HG03064 (cell line): ENCODE measurements at regions not wholly inside any gene's neighbourhood (a gene's known extent, or its start where the extent isn't known, plus 50 kb on each side); places are given as distances from the start of the nearest gene placed in this dataset.
"Not testable (repeated sequence)": the region's sequence is repeated elsewhere in the genome, so short reads cannot be mapped to it uniquely, and the experiment has no call there.

Experiments
- ATAC-seq: cut with Tn5 transposase; IDR thresholded peaks from one replicate; pipeline ENCODE4 v1.9.1; 2021; ENCODE audit warnings: low read depth; ENCODE audit not compliant: unreplicated experiment

DNA sequence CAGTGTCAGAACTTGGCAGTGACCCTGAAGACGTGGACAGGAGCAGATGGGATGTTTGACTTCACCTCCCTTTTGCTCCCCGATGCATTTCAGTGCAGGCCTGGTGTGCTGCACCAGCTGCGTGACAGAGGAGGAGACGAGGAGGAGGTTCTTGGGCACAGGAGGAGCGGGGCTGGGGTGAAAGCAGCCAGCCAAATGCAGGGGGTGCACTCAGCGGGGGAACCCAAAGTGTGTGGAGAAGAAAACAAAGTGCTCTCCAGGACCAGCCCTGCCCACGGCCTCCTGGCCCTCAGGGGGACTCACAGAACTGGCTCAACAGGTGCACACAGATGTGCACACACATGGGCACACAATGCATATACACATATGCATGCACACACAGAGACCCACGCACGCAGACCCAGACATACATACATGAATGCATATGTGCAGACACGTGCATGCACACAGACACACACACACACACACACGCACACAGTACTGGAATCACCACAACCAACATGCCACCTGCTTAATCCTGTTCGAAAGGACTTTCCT is 91.7 kb upstream of the SFSWAP start:
- no peak for ATAC-seq

DNA sequence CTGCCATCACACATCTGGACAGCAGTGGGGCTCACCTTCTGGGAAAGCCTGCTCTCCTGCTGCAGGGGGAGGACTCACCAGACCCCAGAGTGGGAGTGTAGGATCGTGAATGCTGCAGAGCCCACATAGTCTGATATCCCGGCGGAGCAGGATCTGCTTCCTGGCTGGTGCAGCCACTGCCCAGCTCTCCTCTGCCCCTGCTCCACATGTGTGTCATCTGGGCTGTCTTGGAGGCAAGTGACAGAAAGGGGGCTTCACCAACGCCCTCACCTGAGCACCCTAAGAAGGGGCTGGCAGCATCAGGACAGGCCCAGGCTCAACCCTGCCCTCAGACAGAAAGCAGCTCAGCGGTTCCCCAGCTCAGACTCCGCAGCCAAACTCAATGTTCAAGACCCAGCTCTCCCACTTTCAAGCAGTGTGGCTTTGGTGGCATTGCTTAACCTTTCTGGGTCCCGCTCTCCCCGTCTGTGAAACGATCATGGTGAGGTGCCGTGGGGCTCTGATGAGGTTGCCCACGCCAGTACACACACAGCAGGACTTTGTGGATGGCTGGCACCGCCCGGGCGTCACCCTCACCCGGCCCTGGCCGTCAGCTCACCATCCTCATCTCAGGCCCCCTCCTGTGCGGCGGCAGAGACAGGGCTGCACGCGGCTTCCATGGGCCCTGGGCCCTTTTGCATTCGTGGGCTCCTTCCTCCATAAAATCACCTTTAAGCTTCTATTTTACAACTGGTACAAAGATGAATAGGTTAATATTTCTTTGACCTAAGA is 91.0 kb upstream of the SFSWAP start:
- ATAC-seq: no peak

DNA sequence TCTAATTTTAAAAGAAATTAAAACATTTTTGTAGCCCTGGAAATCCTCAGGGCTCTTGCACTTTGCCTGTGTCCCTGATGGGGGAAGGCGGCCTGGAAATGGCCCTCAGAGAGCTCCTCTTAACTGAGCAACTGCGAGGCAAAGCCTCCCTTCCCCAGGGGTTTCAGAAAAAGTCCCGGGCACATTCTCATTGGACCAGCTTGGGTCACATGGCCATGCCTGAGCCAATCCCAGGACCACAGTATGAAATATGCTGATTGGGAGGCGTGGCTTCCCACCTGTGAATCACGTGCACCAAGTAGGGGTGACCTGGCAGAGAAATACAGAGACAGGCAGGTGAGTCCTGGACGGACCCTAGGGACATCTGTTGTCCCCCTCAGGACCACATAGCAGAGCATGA is 90.4 kb upstream of the SFSWAP start:
- no peak for ATAC-seq

DNA sequence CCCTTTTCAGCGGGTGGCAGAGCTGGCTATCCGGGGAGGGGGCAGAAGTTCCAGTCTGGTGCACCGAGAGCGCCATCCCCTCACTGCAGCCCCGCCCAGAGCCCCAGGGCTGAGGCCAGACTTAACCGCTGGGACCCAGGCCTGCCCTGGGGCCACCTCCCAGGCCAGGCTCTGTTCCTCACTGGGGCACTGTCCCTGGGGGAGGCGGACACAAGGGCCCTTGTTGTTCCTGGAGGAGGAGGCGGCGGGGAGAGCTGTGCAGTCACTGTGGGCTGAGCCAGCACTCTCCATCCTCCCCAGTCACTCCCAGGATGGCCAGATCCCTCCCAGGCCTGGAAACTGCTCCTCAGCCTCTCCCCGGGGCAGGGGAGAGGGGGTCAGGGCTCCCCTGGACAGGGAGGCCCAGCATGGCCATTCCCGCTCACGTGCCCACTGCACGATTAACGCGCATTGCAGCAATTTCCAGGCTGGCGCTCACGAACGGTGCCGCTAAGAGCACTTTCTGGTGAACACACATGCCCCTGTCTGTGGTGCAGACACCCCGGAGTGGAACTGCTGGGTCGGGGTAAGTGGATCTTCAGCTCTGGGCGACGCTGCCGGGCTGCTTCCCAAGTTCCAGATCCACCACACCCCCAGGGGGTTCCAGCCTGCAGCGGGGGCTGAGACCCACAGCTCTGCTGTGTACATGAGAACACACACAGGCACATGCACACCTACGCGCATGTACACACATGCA is 89.8 kb upstream of the SFSWAP start:
- ATAC-seq: no peak

DNA sequence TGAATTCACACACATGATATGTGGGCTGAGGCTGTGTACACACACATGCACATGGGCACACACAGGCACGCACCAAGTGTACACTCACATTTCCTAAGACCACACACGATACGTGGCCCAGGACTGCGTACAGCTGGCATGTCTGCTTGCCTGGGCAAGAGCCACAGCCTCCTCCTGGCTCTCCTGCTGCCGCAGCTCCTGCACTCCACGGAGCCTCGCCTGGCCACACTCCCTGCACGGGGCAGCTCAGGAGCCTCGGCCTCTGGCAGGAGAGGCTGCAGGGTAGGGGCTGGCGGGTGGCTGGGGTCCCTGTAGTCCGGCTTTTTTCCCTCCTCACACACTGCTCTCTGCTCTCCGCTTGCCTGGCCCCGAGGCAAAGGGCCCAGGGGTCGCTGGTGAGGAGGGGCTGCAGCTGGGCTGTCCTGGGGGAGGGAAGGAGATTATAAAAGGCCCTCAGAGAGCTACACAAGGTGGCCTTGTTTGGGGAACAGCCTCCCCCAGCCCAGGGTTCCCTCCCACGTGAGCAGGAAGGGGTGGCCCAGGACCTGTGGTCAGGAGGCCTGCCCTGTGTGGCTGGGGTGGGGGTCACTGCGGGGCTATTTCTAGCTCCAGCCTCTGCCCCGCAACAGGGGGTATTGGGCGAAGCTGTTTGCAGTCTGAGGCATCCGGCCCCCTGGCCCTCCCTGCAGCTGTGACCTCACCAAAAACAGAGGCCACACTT is 89.0 kb upstream of the SFSWAP start:
- no peak for ATAC-seq

DNA sequence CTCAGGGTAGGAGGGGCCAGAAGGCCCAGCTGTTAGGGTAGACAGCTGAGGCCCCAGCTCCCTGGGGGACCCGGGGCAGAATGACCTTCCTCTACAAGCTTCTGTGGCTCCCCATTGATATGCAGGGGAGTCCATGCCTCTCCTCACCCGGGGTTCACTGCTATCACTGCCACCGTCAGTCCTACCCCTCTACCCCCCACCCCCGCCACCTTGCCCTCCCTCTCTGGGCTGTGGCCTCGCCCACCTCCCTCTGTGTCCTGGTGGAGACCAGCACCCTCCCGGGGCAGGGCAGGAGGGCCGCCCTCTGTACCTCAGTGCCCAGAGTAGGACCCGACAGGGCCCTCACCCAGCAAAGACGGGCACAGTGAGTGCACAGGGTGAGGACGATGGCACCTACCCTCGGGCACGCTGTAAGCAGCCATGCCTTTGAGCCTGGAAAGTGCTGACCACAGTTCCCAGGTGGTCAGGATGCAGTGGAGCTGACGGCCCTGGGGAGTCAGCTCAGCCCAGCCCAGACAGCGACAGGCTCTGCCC is 88.4 kb upstream of the SFSWAP start:
- ATAC-seq: no peak

DNA sequence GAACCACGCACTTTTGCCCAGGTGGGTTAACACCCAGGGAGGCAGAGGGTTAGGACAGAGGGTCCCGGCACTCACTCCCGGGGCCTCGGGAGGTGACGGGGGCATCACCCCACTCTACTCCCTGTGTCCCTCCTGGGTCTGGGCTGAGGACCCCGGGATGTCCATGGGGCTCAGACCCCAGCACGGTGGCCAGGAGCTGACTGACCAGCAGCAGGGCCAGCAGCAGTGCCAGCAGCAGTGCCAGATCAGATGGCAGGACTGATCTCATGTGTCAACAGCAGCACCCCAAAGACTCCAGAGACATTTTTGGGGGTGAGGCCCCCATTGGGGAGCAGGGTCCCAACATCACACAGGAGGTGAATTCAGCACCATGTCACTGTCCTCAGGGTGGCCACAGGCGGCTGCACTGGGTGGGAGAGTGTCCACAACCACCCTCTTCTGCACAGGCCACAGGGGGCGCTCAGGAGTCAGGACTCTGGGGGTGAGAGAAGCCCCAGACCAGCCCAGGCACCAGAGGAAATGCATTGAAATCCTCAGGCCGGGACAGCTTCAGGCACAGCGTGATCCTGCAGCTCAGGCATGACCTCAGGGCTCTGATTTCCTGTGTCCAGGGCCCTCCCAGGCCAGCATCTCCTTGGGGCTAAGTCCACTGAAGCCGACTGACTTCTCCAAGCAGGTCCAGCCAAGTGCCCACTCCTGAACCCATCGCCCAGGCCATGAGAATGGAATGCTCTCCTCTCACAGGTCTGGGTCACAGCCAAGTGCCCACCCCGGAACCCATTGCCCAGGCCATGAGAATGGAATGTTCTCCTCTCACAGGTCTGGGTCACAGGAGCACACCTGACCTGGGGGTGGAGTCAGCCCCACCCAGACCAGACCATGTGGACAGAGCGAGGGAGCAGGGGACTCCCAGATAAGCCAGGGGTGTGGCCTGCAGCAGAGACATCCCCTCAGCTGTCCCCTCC is 87.2 kb upstream of the SFSWAP start:
- ATAC-seq: not testable (repeated sequence)

DNA sequence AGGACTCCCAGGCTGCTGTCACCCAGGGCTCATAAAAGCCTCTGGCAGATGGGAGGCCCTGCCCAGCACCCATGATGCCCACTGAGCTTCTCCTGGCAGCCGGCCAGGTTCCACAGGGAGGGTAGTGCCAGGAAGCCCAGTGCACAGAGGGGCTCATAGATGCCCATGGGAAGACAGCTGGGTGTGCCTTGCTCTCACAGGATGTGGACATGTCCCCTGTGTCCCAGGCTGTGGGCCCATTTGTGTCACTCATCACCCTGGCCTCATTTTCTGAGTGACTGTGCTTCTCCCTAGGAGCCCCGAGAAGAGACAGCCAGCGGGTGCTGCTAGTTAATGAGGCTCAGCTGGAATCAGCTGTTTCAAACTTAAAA is 86.5 kb upstream of the SFSWAP start:
- not testable (repeated sequence) for ATAC-seq

DNA sequence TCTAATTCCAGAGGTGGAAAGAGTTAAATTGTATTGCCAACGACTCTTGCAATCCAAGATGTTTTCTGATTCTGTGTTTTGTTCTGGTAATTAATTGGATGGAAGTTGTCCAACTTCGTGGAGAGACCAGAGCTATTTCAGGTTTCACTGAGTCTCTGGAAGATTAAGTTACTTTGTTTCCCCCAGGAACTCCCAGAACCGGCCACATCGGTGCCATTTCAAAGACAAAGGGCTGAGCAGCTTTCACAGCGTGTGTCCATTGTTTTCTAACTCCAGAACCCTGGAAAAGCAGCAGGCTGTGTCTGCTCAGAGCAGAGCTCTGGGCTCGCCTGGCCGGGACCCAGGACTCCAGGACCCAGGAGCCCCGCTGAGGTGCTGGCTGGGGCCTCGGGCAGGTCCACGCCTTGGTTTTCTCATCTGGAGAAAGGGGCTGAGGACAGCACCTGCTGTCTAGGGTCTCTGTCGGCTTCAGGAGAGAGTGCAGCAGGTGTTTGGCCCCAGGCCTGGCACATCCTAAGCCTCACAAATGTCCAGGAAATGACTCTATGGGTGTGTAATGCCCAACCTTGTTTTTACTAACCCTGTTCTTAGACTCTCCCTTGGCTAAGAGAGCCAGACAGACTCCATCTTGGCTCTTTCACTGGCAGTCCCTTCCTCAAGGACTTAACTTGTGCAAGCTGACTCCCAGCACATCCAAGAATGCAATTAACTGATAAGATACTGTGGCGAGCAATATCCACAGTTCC is 86.0 kb upstream of the SFSWAP start:
- not testable (repeated sequence) for ATAC-seq

DNA sequence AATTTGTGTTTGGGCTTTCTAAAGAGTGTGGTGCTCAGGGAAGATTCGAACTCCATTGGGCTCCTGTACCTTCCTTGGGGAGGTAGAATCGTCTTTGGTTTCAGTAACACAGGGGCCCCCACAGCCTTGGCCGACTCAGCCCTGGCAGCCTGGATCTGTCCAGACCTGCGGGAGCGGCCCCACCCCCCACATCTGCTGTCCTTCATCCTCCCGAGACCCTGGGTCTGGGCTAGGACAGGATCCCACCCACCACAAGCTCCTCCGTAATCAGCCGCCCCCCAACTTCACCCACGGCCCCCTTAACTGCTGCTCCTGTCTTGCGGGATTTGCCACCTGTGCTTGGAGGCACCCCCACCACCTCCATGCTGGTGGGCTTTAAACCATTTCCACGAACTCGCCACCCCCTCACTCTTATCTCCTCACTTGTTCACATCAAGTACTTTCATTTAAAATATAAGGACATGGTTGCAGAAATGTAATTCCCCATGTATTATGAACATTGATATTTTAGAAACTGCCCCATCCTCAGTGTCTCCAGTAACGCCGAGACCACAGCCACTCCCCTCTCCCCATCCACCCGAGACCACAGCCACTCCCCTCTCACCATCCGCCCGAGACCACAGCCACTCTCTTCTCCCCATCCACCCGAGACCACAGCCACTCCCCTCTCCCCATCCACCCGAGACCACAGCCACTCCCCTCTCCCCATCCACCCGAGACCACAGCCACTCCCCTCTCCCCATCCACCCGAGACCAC is 84.7 kb upstream of the SFSWAP start:
- ATAC-seq: not testable (repeated sequence)

DNA sequence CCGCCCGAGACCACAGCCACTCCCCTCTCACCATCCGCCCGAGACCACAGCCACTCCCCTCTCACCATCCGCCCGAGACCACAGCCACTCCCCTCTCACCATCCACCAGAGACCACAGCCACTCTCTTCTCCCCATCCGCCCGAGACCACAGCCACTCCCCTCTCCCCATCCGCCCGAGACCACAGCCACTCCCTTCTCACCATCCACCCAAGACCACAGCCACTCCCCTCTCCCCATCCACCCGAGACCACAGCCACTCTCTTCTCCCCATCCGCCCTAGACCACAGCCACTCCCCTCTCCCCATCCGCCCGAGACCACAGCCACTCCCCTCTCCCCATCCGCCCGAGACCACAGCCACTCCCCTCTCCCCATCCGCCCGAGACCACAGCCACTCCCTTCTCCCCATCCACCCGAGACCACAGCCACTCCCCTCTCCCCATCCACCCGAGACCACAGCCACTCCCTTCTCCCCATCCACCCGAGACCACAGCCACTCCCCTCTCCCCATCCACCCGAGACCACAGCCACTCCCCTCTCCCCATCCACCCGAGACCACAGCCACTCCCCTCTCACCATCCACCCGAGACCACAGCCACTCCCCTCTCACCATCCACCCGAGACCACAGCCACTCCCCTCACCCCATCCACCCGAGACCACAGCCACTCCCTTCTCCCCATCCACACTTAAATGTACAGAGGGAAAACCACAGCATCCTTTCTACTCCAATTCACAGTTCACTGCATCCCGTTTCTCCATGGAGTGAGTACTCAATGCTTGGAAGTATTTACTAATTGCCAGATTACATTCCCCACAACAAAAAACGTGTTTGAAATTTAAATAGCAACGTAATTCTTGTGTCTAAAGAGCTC is 83.5 kb upstream of the SFSWAP start:
- ATAC-seq: not testable (repeated sequence)

DNA sequence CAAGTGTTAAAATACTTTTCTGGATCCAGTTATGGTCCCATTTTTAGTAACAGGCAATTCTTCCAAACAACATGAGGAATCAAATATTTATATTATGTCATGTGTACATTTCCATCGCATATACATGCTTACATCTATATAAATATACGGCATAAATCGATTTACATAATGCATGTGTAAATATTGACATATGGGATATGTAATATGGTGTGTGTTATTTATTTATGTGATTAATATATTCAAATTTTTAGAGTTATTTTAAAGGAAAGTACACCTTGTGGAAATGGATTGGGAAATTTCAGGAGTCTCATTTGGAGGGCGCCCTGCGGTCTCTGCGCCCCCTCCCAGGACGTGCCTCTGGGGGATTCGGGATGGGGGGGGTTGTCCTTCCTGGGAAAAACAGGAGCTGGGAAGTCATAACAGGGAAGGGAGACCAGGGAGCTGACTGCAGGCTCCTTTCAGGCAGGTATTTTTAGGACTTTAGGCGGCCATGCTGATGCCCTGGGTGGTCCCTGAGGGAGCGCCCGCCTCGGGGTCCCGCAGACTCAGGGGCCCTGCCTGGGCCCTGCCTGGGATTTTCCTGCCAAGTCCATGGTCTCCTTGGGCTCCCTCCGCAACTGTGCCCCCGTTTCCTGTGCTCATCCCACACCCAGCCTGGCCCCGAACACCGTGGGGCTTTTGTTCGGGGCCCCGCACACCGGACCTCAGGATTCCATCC is 82.7 kb upstream of the SFSWAP start:
- ATAC-seq: no peak

DNA sequence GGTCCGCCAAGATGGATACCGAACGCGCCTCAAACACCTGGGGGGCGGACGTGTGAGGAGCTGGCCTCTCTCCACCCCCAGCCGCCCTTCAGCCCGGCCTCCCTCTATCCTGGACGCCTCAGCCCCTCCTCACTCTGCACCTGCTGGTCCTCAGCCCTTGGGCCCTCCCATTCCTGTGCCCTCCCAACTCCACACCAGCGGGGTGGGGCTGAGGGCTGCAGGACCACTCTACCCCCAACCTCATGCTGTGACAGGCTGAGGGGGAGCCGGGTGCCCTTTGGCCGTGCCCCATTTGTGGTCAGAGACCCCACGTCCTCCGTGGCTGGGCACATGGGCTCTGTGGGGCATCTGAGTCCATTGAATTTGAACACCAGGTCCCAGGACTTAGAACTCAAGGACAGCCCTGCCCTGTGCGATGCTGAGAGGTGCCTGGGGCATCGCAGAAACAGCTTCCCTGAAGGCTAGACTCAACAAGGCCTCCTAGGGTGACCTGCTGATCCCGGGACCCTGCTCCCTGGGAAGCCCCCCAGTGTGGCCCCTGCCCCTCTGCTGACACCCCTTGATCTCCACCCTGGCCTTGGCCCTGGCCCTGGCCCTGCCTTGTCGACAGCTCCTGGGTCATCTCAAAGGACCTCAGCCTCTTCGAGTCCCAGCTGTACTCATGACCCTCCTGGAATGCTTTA is 82.0 kb upstream of the SFSWAP start:
- ATAC-seq: no peak

DNA sequence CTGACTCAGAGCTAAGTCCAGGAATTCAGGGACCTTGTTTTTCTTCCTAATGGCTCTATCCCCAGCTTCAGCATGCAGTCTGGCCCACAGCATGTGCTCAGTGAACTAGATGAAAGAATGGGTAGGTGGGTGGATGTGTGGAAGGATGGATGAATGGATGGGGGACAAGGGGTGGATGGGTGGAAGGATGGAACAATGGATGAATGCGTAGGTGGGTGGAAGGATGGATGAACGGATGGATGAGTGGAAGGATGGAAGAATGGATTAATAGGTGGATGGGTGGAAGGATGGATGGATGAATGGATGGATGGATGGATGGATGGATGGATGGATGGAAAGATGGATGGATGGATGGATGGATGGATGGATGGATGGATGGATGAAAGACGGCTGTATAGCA is 79.7 kb upstream of the SFSWAP start:
- no peak for ATAC-seq

DNA sequence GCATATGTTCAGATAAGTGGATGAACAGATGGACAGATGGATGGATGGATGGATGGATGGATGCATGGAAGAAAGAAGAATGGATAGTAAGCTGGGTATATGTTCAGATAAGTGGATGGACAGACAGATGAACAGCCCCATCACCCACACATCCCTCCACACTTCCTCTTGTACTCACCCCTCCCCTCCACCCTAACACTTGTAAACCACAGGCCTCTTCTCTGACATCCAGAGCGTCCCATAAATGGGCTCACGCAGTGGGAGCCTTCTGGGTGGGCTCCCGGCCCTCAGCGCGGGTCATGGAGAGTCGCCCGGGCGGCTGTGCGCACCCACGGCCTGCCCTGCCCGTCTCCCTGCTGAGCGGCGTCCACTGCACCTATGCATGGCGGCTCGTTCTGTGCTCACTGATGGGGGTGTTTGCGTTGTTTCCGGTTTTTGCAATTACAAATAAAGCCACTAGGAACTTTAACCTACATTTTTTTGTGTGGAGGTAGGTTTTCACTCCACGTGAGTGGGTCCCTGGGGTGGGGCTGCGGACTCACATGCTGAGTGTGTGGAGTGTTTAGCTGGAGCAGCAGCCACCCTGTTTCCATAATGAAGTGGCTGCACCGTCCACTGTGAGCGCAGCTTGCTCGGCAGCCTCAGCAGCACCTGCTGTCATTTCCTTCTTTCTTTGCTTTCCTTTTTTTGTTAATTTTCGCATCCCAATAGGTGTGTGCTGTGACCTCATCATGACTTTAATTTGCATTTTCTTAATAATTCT is 78.8 kb upstream of the SFSWAP start:
- not testable (repeated sequence) for ATAC-seq

DNA sequence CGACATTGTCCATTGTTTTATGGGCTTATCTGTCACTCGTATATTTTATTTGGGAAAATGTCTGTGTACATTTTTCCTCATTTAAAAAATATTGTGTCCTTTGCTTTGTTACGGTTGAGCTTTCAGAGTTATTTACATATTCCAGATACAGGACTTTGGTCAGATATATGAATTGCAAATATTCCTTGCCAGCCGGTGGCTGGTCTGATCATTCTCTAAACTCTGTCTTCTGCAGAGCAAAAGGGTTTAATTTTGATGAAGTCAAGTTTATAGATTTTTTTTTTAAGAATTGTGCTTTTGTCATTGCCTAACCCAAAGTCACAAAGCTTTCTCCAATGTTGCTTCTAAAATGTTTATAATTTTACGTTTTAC is 78.3 kb upstream of the SFSWAP start:
- not testable (repeated sequence) for ATAC-seq
